ENCODE measurements at regions not wholly inside any gene's neighbourhood (a gene's known extent, or its start where the extent isn't known, plus 50 kb on each side); places are given as distances from the start of the nearest gene placed in this dataset.

DNA sequence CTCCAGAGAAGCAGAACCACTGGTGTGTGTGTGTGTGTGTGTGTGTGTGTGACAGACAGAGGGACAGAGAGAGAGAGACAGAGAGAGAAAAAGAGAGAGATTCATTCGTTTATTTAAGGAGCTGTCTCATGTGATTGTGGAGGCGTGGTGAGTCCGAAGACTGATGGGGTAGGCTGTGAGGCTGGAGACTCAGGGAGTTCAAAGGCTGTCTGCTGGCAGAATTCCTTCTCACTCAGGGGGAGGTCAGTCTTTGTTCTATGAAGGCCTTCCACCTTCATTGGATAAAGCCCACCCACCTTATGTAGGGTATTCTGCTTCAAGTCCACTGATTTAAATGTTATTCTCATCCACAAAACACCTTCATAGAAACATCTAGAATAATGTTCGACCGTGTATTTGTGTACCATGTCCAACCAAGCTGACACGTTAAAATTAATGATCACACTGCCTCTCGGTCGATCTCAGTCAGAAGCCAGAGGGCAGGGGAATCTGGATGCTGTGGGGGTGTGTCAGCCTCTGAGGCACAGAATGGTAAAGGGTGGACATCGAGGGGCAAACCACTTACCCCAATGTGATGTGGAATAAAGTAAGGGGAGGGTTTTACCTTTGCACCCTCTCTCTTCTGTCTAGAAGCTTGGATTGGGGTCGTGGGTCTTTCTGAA lies 275.6 kb downstream of the SLC4A3 start:
- Mint-ChIP-seq H3K4me3 (no peak overlapping the region), H3K27ac (ENCODE audit: low read depth) (no peak overlapping the region), H3K9me3 (no peaks in the 10 kb centered on the region)

DNA sequence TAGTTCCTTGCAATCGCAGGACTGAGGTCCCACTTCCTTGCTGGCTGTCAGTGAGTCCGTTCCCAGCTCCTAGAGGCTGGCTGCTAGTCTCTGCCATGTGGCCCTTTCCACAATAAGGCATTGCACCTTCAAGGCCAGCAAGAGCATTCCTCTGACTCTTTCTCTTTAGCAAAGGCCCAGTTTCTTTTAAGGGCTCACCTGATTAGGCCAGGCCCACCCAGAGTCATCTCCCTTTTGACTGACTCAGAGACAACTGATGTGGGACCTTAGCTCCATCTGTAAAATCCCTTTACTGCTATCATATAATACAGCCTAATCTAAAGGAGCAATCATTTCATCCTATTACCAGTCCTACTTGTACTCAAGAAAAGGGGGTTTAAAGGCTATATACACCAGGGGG lies 278.2 kb downstream of the SLC4A3 start:
- ATAC-seq (replicated peaks; ENCODE audit: extremely low read depth, poor library complexity, severe bottlenecking) = no peak
- Mint-ChIP-seq H3K9me3 (no peaks in the 10 kb centered on the region), H3K27ac (ENCODE audit: low read depth) (no peak overlapping the region), H3K27me3 (peaks cover 9% of the 10 kb centered on the region), H3K4me1 (no peaks in the 10 kb centered on the region), H3K36me3 (ENCODE audit: insufficient read depth) (no peaks in the 10 kb centered on the region), H3K4me3 (no peak overlapping the region)
- DNase-seq (ENCODE audit: low spot score in 2 of 2) = no peak

More for the DNA sequence above, 275.6 kb downstream of the SLC4A3 start:
- Mint-ChIP-seq H3K27me3 (peaks cover 9% of the 10 kb centered on the region), H3K4me1 (no peaks in the 10 kb centered on the region), H3K36me3 (ENCODE audit: insufficient read depth) (no peaks in the 10 kb centered on the region)
- ATAC-seq (replicated peaks; ENCODE audit: extremely low read depth, poor library complexity, severe bottlenecking) (no peak), DNase-seq (ENCODE audit: low spot score in 2 of 2) (no peak)

DNA sequence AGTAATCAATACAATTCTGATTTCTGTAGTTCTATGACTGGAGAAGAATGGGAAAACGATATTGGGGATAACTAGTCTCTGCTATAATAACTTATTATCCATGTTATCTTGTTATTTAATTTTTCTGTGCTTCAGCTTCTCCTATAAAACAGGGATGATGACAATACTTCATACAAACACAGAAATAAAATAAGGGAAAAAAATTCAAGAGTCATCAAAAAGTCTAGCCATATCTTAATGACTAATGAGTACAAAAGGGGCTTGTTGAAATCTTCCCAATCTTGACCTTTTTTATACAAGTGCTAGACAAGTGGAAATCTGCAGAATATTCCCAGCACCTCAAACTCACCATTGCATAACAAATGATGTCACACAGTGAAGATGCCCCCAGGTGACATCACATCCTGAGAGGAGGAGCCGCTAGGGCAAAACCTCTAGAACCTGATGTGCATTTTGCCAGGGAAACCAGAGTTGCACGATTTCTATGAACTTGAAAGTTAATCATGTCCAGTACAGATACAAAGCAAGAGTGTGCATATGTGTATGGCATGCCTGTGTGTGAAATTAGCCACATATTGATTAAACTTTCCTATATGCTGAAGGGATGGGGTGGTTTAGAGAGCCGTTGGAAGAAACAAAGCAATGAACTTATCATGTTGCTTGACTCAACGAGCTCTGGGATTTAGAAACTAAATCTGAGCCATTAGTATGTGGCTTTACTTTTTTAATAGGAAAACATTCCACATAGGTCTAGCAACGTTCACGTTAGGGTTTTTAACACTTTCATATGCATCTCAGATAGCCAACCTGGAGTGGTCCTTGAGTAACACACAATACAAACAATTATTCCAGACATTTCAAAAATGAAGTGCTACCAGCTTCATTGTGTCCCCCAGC lies 278.9 kb downstream of the SLC4A3 start:
- peaks cover 1% of the 10 kb centered on the region for H3K36me3 Mint-ChIP-seq (ENCODE audit: insufficient read depth)
- no peak overlapping the region for H3K27ac Mint-ChIP-seq (ENCODE audit: low read depth)
- H3K4me3 Mint-ChIP-seq = no peak overlapping the region
- no peak for DNase-seq (ENCODE audit: low spot score in 2 of 2)
- no peak for ATAC-seq (replicated peaks; ENCODE audit: extremely low read depth, poor library complexity, severe bottlenecking)
- no peaks in the 10 kb centered on the region for H3K4me1 Mint-ChIP-seq
- peaks cover 9% of the 10 kb centered on the region for H3K27me3 Mint-ChIP-seq
- H3K9me3 Mint-ChIP-seq = no peaks in the 10 kb centered on the region

DNA sequence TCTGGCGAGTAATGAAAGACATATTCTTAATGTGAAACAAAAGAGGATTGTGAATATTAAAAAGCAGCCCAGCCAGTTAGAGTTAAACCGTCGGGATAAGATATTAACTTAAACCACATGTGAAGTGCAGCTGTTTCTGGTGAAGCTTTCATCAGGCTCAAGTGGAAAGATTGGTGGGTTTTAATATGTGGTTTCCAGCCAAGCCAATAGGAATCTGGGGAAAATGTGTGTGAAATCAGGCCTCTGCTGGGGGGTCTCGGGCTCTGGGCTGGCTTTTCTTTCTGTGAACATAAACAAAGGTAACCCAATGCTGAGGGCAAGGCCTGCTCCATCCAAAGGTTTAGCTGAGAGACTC lies 279.6 kb downstream of the SLC4A3 start:
- Mint-ChIP-seq H3K36me3 (ENCODE audit: insufficient read depth) (peaks cover 1% of the 10 kb centered on the region), H3K4me3 (no peak overlapping the region), H3K4me1 (no peaks in the 10 kb centered on the region), H3K9me3 (no peaks in the 10 kb centered on the region), H3K27me3 (peaks cover 9% of the 10 kb centered on the region), H3K27ac (ENCODE audit: low read depth) (no peak overlapping the region)
- DNase-seq (ENCODE audit: low spot score in 2 of 2) (no peak), ATAC-seq (replicated peaks; ENCODE audit: extremely low read depth, poor library complexity, severe bottlenecking) (no peak)

DNA sequence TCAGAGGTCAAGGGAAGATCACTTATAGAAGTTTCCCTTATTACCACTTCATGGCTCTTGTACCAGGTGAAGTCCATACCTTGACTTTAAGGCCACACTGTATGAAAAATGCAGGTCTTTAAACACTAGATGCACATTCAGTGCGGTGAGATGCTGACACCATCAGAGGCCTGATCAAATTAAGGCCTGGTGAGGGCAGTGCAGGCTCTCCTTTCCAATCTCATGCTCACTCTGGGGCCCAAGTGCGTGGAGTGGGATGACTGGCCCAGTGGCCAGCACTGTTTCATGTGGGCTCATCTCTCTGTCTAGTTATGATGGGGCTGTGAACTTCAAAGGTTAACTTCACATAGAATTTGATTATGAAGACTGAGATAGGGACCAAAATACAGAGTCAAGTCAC lies 281.1 kb downstream of the SLC4A3 start:
- Mint-ChIP-seq H3K36me3 (ENCODE audit: insufficient read depth) (peaks cover 1% of the 10 kb centered on the region), H3K27me3 (peaks cover 9% of the 10 kb centered on the region), H3K4me1 (no peaks in the 10 kb centered on the region), H3K4me3 (no peak overlapping the region), H3K27ac (ENCODE audit: low read depth) (no peak overlapping the region), H3K9me3 (no peaks in the 10 kb centered on the region)
- DNase-seq (ENCODE audit: low spot score in 2 of 2) (no peak), ATAC-seq (replicated peaks; ENCODE audit: extremely low read depth, poor library complexity, severe bottlenecking) (no peak)

DNA sequence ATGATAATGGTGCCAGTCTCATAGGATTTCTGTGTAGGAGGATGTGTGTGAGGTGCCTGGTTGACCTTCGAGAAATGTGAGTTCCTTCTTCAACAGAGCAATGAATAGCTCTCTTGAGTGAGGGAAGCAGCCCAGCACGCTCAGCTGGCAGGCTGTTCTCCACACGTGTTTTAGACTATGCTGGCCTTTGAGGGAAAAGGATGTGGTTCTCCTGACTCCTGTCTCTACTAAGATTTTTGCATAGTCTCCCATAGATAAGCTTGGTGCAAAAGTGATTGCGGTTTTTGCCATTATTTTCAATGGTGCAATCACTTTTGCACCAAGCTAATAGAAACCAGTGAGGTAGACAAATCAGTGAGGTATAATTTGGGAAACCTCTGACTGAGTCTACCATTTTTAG lies 284.1 kb downstream of the SLC4A3 start:
- no peak for ATAC-seq (replicated peaks; ENCODE audit: extremely low read depth, poor library complexity, severe bottlenecking)
- Mint-ChIP-seq H3K27ac (ENCODE audit: low read depth) (no peak overlapping the region), H3K9me3 (no peaks in the 10 kb centered on the region), H3K27me3 (peaks cover 4% of the 10 kb centered on the region), H3K36me3 (ENCODE audit: insufficient read depth) (peaks cover 1% of the 10 kb centered on the region), H3K4me3 (no peak overlapping the region), H3K4me1 (no peaks in the 10 kb centered on the region)
- no peak for DNase-seq (ENCODE audit: low spot score in 2 of 2)

DNA sequence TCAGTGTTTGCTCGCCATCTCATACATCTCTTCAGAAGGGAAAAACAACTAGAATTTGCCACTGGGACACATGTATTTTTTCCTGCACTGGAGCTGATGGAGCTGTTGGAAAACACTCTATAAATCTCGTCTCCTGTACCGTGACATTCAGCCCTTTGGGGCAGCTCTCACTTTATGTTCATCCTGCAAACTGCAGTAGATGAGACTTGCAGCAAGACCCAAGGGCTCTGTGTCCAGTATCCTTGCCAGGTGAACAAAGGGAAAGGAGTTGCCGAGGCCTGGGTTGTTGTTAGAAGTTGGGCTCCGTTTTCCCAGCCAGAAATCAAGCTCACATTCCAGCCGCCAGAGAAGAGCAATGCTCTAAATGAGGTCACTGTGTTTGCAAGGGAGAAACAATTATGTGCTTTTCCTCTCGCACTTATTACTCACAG lies 285.1 kb downstream of the SLC4A3 start:
- Mint-ChIP-seq H3K27ac (ENCODE audit: low read depth) (no peak overlapping the region), H3K4me1 (no peaks in the 10 kb centered on the region), H3K4me3 (no peak overlapping the region), H3K9me3 (no peaks in the 10 kb centered on the region), H3K27me3 (no peaks in the 10 kb centered on the region), H3K36me3 (ENCODE audit: insufficient read depth) (peaks cover 1% of the 10 kb centered on the region)
- no peak for DNase-seq (ENCODE audit: low spot score in 2 of 2)
- ATAC-seq (replicated peaks; ENCODE audit: extremely low read depth, poor library complexity, severe bottlenecking) = no peak

DNA sequence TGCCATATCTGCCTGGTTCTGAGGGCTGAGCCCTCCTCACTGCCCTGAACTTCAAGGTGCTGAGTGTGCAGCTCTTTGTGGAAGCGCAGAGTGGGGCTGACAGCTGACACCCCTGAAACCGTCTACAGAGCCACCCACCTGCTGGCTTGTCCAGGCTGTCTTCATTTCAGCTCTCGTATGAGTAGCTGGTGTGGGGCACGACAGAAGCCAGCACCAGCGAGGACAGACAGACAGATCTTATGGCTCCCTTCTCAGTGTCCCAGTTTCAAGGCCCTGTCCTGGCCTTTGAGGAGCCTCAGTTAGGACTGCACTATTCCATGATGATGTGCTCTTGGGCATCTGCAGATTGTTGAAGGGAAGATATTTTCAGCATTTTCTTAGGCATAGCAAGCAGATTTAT lies 287.1 kb downstream of the SLC4A3 start:
- ATAC-seq (replicated peaks; ENCODE audit: extremely low read depth, poor library complexity, severe bottlenecking) = no peak
- Mint-ChIP-seq H3K4me1 (no peaks in the 10 kb centered on the region), H3K27me3 (no peaks in the 10 kb centered on the region), H3K27ac (ENCODE audit: low read depth) (no peak overlapping the region), H3K9me3 (no peaks in the 10 kb centered on the region), H3K4me3 (no peak overlapping the region), H3K36me3 (ENCODE audit: insufficient read depth) (peaks cover 1% of the 10 kb centered on the region)
- DNase-seq (ENCODE audit: low spot score in 2 of 2) = no peak

DNA sequence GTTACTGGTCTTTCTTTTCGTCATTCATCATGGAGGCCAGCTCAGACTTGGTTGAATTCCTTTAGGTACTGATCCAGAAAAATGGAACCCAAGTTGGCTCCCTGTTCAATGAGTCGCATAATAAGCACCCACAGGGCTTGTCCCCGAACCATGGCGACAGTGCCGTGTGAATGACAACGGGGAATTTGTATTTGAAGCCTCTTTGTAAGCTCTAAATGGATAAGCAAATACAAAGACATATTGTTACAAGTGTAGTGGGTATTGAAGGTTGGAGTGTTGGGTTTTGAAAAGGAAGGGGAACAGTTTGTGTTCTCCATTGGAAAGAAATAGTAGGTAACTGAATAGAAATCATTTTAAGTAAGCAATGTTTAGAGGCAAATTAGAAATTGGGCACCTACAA lies 288.9 kb downstream of the SLC4A3 start:
- ATAC-seq (replicated peaks; ENCODE audit: extremely low read depth, poor library complexity, severe bottlenecking) (no peak), DNase-seq (ENCODE audit: low spot score in 2 of 2) (no peak)
- Mint-ChIP-seq H3K4me3 (no peak overlapping the region), H3K27ac (ENCODE audit: low read depth) (no peak overlapping the region), H3K4me1 (no peaks in the 10 kb centered on the region), H3K9me3 (no peaks in the 10 kb centered on the region), H3K27me3 (no peaks in the 10 kb centered on the region), H3K36me3 (ENCODE audit: insufficient read depth) (peaks cover under 1% of the 10 kb centered on the region)

DNA sequence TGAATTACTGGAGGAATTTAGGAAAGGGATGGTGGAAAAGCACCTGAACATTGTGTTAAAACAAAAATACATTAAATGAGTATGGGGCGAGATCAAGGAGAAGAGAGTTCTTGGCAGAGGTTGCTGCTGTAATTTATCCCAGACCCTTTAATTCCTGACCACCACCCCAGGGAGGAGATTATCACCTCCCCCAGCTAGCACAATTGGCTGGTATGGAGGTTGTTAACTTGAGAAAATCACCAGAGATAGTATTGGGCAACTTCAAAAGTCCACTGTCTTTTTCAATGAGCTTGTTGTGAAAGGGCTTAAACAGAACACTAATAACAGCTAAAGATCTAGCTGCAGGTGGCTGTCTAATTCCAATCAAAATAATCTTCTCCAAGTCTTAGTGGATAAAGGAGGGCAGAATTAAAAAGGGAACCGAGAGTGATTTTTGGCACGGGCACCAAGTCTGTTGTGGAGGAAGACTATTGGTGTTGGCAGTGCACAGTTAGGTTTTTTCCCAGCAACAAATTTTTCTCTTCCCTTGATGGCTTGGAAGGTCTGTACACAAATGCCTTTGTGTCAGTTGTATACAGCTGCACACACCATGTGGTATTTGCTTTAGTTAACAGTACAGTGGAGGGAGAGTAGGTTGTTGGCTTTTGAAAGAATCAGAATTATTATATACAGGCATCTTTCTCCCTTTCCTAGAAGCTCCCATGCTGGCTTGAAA lies 289.5 kb downstream of the SLC4A3 start:
- no peak for ATAC-seq (replicated peaks; ENCODE audit: extremely low read depth, poor library complexity, severe bottlenecking)
- no peaks in the 10 kb centered on the region for H3K4me1 Mint-ChIP-seq
- H3K36me3 Mint-ChIP-seq (ENCODE audit: insufficient read depth) = no peaks in the 10 kb centered on the region
- no peaks in the 10 kb centered on the region for H3K9me3 Mint-ChIP-seq
- no peaks in the 10 kb centered on the region for H3K27me3 Mint-ChIP-seq
- H3K27ac Mint-ChIP-seq (ENCODE audit: low read depth) = no peak overlapping the region
- DNase-seq (ENCODE audit: low spot score in 2 of 2) = no peak
- no peak overlapping the region for H3K4me3 Mint-ChIP-seq

DNA sequence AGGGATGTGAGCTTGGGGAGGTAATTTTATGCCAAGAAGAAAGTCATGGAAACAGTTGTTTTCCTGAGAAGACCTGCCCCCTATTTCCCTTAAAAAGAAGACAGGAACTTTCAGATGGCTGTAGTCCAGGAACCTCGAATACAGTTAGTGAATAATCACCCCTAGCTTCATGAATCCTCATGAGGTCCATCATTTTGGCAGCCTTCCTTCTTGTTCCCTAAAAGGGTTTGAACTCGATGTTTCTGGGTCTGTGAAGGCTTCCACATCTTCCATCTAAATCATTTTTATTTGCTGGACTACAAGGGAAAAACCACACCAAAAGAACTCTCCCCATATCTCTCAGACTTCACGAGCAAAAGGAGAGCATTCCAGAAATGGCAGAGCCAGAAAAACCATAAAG lies 290.8 kb downstream of the SLC4A3 start:
- Mint-ChIP-seq H3K4me3 (no peak overlapping the region), H3K36me3 (ENCODE audit: insufficient read depth) (no peaks in the 10 kb centered on the region), H3K9me3 (no peaks in the 10 kb centered on the region), H3K27me3 (no peaks in the 10 kb centered on the region), H3K27ac (ENCODE audit: low read depth) (no peak overlapping the region), H3K4me1 (no peaks in the 10 kb centered on the region)
- ATAC-seq (replicated peaks; ENCODE audit: extremely low read depth, poor library complexity, severe bottlenecking) (no peak), DNase-seq (ENCODE audit: low spot score in 2 of 2) (no peak)

DNA sequence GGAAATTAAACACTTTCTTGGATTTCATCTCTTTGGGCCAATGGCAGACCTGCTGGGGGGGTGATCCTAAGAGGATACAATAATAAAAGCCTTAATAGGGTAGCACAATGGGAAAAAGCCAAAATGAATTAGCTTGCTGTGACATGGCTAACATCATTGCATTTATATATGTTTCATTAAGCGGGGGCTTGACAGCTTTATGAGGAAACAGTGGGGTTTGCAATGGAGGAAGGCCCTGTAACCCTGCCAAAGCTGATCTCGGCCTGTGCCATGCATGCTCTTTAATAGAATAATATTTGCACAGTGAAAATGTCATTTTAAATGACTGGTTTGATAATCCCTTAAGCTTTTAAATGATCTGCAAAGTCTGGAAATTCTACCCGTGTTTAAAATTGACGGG lies 291.5 kb downstream of the SLC4A3 start:
- Mint-ChIP-seq H3K4me3 (no peak overlapping the region), H3K36me3 (ENCODE audit: insufficient read depth) (no peaks in the 10 kb centered on the region), H3K27me3 (no peaks in the 10 kb centered on the region), H3K27ac (ENCODE audit: low read depth) (no peak overlapping the region), H3K4me1 (no peaks in the 10 kb centered on the region), H3K9me3 (no peaks in the 10 kb centered on the region)
- DNase-seq (ENCODE audit: low spot score in 2 of 2) = no peak
- no peak for ATAC-seq (replicated peaks; ENCODE audit: extremely low read depth, poor library complexity, severe bottlenecking)

DNA sequence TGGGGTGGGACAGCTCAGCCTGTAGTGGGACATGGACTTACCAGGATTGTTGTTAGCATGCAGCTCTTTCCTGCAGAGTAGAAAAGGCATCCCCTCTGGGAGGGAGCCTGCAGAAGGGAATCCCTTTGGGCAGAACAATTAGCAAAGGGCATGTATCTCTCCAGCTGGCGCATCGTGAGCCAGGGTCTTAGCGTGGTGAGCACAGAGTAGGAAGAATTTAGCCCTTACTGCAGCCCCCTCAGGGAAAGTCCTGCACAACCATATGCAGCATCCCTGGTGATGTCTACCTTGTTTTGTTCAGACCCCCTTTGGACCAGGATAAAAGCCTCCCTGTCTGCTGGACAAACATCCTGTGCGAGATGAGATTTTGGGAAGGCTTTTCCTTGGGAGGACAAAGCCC lies 292.1 kb downstream of the SLC4A3 start:
- no peaks in the 10 kb centered on the region for H3K27me3 Mint-ChIP-seq
- ATAC-seq (replicated peaks; ENCODE audit: extremely low read depth, poor library complexity, severe bottlenecking) = no peak
- H3K9me3 Mint-ChIP-seq = no peaks in the 10 kb centered on the region
- H3K4me1 Mint-ChIP-seq = no peaks in the 10 kb centered on the region
- H3K4me3 Mint-ChIP-seq = no peak overlapping the region
- no peak overlapping the region for H3K27ac Mint-ChIP-seq (ENCODE audit: low read depth)
- no peaks in the 10 kb centered on the region for H3K36me3 Mint-ChIP-seq (ENCODE audit: insufficient read depth)
- DNase-seq (ENCODE audit: low spot score in 2 of 2) = no peak

Measured in central memory CD8-positive, alpha-beta T cell (primary cell).